OCI-LY1 (cell line): ENCODE measurements at regions not wholly inside any gene's neighbourhood (a gene's known extent, or its start where the extent isn't known, plus 50 kb on each side); places are given as distances from the start of the nearest gene placed in this dataset.
"Not testable (repeated sequence)": the region's sequence is repeated elsewhere in the genome, so short reads cannot be mapped to it uniquely, and the experiment has no call there.

Experiments
- H2AFZ ChIP-seq: fragments of 200-600 bp; sonication (generic), shearing (Covaris generic); 2 replicates; pipeline ENCODE4 v1.6.0; 2014; ENCODE audit warnings: antibody characterized with exemption, mild to moderate bottlenecking, low read length
- H3F3A ChIP-seq: fragments of 200-600 bp; sonication (generic), shearing (Covaris generic); 2 replicates; pipeline ENCODE4 v1.6.0; 2014; ENCODE audit warnings: mild to moderate bottlenecking, antibody characterized with exemption, low read length, moderate library complexity; ENCODE audit not compliant: insufficient read depth
- H3K27ac ChIP-seq: fragments of 200-600 bp; sonication (generic); 2 replicates; pipeline ENCODE4 v1.5.1; 2014; ENCODE audit warnings: low read length, mixed run types, mild to moderate bottlenecking, low read depth; ENCODE audit not compliant: poor library complexity, severe bottlenecking
- H3K27me3 ChIP-seq: fragments of 200-600 bp; sonication (generic); 2 replicates; pipeline ENCODE4 v1.6.0; 2014; ENCODE audit warnings: antibody characterized with exemption, mild to moderate bottlenecking, low read length, moderate library complexity; ENCODE audit not compliant: insufficient read depth
- H3K36me3 ChIP-seq: fragments of 200-600 bp; sonication (generic); 2 replicates; pipeline ENCODE4 v1.6.1; 2014; ENCODE audit warnings: mild to moderate bottlenecking, antibody characterized with exemption, low read length, moderate library complexity, mixed read lengths; ENCODE audit not compliant: insufficient read depth
- H3K4me1 ChIP-seq: fragments of 200-600 bp; sonication (generic); 2 replicates; pipeline ENCODE4 v1.5.1; 2014; ENCODE audit warnings: mild to moderate bottlenecking, low read length, moderate library complexity; ENCODE audit not compliant: insufficient read depth, severe bottlenecking
- H3K4me2 ChIP-seq: fragments of 200-600 bp; sonication (generic), shearing (Covaris generic); 2 replicates; pipeline ENCODE4 v1.6.1; 2014; ENCODE audit warnings: low read length
- H3K4me3 ChIP-seq: fragments of 200-600 bp; sonication (generic); 2 replicates; pipeline ENCODE4 v1.5.1; 2014; ENCODE audit warnings: low read length, low read depth, mild to moderate bottlenecking, mixed read lengths; ENCODE audit not compliant: poor library complexity, severe bottlenecking
- H3K79me2 ChIP-seq: fragments of 200-600 bp; shearing (Covaris generic); 2 replicates; pipeline ENCODE4 v1.6.1; 2016; ENCODE audit warnings: mixed run types, low read length, mixed read lengths; ENCODE audit not compliant: insufficient read depth
- H3K9ac ChIP-seq: fragments of 200-600 bp; sonication (generic), shearing (Covaris generic); 2 replicates; pipeline ENCODE4 v1.6.1; 2014; ENCODE audit warnings: mild to moderate bottlenecking, low read length, mixed read lengths
- H3K9me2 ChIP-seq: fragments of 200-600 bp; sonication (generic), shearing (Covaris generic); 2 replicates; pipeline ENCODE4 v1.6.1; 2014; ENCODE audit warnings: low read depth, mild to moderate bottlenecking, low read length, mixed read lengths
- H3K9me3 ChIP-seq: fragments of 200-600 bp; shearing (Covaris generic); 2 replicates; pipeline ENCODE4 v1.6.1; 2014; ENCODE audit warnings: low read length, mixed read lengths
- H4K20me1 ChIP-seq: fragments of 200-600 bp; sonication (generic), shearing (Covaris generic); 2 replicates; pipeline ENCODE4 v1.6.0; 2016; ENCODE audit warnings: mild to moderate bottlenecking, low read length; ENCODE audit not compliant: insufficient read depth
- EZH2 ChIP-seq: fragments of 200-600 bp; sonication (generic), shearing (Covaris generic); IDR thresholded peaks from 2 replicates; pipeline ENCODE4 v1.8.0; 2017; ENCODE audit warnings: borderline replicate concordance, mixed run types, mild to moderate bottlenecking, antibody characterized with exemption, low read length, moderate library complexity, mixed read lengths
- TF ChIP-seq, protein P1 (sequence below): fragments of 200-600 bp; sonication (generic), shearing (Covaris generic); IDR thresholded peaks from 2 replicates; pipeline ENCODE4 v1.5.1; 2017; ENCODE audit warnings: mild to moderate bottlenecking, antibody characterized with exemption, low read length, moderate library complexity, mixed read lengths

DNA sequence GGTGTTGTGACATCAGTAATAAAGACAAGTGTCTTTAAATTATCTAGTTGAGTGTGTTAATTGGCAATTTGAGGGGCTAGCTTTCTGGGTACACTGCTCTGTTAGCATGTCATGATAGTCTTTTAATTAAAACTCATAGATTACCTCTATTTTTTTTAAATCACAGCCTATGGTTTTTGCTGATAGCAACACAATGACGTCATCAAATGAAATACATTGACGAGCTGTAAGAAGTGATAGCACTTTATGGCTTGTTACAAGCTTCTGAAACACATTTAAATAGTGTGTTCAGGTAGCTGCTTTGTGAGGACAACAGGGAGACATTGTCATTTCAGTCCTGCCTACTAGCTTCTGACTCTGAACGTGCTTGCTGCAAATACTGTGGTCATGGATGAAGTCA, 600.5 kb upstream of the EDIL3 start:
- Histone ChIP-seq H2AFZ (no peak overlapping the region), H3K9me3 (no peaks in the 10 kb centered on the region), H3K4me1 (no peaks in the 10 kb centered on the region)

DNA sequence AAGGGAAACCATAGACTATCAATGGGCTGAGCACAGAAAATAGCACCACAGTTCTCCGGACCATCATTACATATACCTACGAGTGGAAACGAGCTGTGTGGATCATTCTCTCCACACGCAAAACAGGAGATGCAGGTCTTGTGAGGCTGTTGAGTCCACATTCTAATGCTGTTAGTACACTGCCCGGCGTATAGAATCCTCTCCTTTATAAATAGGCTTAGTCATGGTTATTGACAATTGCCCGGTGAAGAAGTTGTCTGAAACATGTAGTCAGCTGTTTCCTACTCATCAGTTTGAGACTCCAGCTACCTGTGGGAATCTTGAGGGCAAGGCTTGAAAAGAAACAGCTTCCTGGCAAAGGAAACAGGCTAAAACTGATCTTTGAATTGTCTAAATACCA, 602.0 kb upstream of the EDIL3 start:
- Histone ChIP-seq H3K27ac (no peak overlapping the region), H3K9me3 (no peaks in the 10 kb centered on the region), H2AFZ (no peak overlapping the region), H3F3A (no peaks in the 10 kb centered on the region), H3K36me3 (no peaks in the 10 kb centered on the region), H3K4me3 (no peak overlapping the region), H3K79me2 (no peaks in the 10 kb centered on the region), H3K27me3 (no peaks in the 10 kb centered on the region), H3K4me2 (no peak overlapping the region), H4K20me1 (no peaks in the 10 kb centered on the region), H3K9me2 (no peaks in the 10 kb centered on the region), H3K9ac (no peak overlapping the region), H3K4me1 (no peaks in the 10 kb centered on the region)
- TF ChIP-seq EZH2, result no peak
- TF ChIP-seq, protein P1, sequence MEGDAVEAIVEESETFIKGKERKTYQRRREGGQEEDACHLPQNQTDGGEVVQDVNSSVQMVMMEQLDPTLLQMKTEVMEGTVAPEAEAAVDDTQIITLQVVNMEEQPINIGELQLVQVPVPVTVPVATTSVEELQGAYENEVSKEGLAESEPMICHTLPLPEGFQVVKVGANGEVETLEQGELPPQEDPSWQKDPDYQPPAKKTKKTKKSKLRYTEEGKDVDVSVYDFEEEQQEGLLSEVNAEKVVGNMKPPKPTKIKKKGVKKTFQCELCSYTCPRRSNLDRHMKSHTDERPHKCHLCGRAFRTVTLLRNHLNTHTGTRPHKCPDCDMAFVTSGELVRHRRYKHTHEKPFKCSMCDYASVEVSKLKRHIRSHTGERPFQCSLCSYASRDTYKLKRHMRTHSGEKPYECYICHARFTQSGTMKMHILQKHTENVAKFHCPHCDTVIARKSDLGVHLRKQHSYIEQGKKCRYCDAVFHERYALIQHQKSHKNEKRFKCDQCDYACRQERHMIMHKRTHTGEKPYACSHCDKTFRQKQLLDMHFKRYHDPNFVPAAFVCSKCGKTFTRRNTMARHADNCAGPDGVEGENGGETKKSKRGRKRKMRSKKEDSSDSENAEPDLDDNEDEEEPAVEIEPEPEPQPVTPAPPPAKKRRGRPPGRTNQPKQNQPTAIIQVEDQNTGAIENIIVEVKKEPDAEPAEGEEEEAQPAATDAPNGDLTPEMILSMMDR, result no peak

More for the DNA sequence above, 600.5 kb upstream of the EDIL3 start:
- Histone ChIP-seq H3K9me2 (no peaks in the 10 kb centered on the region), H3K4me3 (no peak overlapping the region), H3K4me2 (no peak overlapping the region), H3K79me2 (no peaks in the 10 kb centered on the region), H3K27me3 (no peaks in the 10 kb centered on the region), H3K36me3 (no peaks in the 10 kb centered on the region), H3F3A (no peaks in the 10 kb centered on the region), H4K20me1 (no peaks in the 10 kb centered on the region), H3K9ac (no peak overlapping the region), H3K27ac (no peak overlapping the region)
- TF ChIP-seq EZH2, result no peak
- TF ChIP-seq, protein P1, result no peak

DNA sequence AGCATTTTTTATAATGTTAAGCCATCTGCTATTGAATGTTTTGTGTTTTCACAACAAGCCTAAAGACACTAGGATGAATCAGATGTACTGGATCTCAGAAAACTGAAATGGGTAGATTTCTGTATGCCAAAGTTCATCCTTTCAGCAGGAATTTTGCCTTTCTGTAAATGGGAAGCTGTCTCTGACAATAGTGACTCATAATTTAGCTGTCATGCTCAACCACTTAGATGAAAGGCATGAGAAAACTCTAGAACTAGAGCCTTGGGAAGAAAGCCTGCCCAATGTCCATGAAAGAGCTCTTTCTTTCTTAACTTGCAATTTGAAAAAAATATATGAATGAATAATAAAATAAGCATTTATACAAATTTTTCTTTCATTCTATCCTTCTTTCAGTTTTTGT, 616.0 kb upstream of the EDIL3 start:
- Histone ChIP-seq H3K4me1 (no peaks in the 10 kb centered on the region), H4K20me1 (no peaks in the 10 kb centered on the region), H3K9ac (no peak overlapping the region), H3K4me2 (no peak overlapping the region), H3K79me2 (no peaks in the 10 kb centered on the region), H3K9me2 (no peaks in the 10 kb centered on the region), H3K27ac (no peak overlapping the region), H3K27me3 (no peaks in the 10 kb centered on the region), H3K36me3 (no peaks in the 10 kb centered on the region), H3K9me3 (no peaks in the 10 kb centered on the region), H2AFZ (no peak overlapping the region), H3F3A (no peaks in the 10 kb centered on the region), H3K4me3 (no peak overlapping the region)
- TF ChIP-seq, protein P1, result no peak
- no peak for TF ChIP-seq EZH2

DNA sequence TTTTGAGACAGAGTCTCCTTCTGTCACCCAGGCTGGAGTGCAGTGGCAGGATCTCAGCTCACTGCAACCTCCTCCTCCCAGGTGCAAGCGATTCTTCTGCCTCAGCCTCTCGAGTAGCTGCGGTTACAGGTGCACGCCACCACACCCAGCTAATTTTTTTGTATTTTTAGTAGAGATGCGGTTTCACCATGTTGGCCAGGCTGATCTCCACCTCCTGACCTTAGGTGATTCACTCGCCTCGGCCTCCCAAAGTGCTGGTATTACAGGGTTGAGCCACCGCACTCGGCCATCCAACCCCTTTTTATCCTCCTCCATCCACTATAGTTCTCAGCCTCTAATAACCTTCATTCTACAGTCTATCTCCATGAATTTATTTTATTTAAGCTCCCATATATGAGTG, 617.3 kb upstream of the EDIL3 start:
- H3K4me2 ChIP-seq, H3K27me3 ChIP-seq, H3K27ac ChIP-seq, H2AFZ ChIP-seq, H3K79me2 ChIP-seq, H3K9ac ChIP-seq, H3K9me3 ChIP-seq, H3K4me3 ChIP-seq, H3K9me2 ChIP-seq, H4K20me1 ChIP-seq, H3K4me1 ChIP-seq, H3F3A ChIP-seq, H3K36me3 ChIP-seq: not testable (repeated sequence)
